WTC11 (cell line): ENCODE measurements at regions not wholly inside any gene's neighbourhood (a gene's known extent, or its start where the extent isn't known, plus 50 kb on each side); places are given as distances from the start of the nearest gene placed in this dataset.

ENCODE experiments used
- CTCF ChIP-seq: fragments of 200-600 bp; IDR thresholded peaks from 2 replicates; pipeline ENCODE4 v1.8.0; 2022; ENCODE audit warnings: antibody characterized with exemption
- FOXP4 ChIP-seq: sonication (generic); formaldehyde crosslinking; IDR thresholded peaks from 2 replicates; pipeline ENCODE4 v1.8.0; 2022; ENCODE audit warnings: mild to moderate bottlenecking, missing genetic modification reagents
- JUN ChIP-seq: sonication (generic); formaldehyde crosslinking; IDR thresholded peaks from 2 replicates; pipeline ENCODE4 v1.8.0; 2023; ENCODE audit warnings: mild to moderate bottlenecking, missing genetic modification reagents
- ZNF423 ChIP-seq: fragments of 250-450 bp; sonication (Bioruptor Pico); IDR thresholded peaks from 2 replicates; pipeline ENCODE4 v2.1.2; 2022; ENCODE audit warnings: mild to moderate bottlenecking, moderate library complexity
- TF ChIP-seq, protein P1 (sequence below): sonication (generic); formaldehyde crosslinking; IDR thresholded peaks from 2 replicates; pipeline ENCODE4 v1.8.0; 2022; ENCODE audit warnings: mild to moderate bottlenecking, missing genetic modification reagents
- TF ChIP-seq, protein P2 (sequence below): sonication (generic); formaldehyde crosslinking; IDR thresholded peaks from 2 replicates; pipeline ENCODE4 v1.8.1; 2022; ENCODE audit warnings: low read depth, missing genetic modification reagents, borderline replicate concordance
- TF ChIP-seq, protein P3 (sequence below): sonication (generic); formaldehyde crosslinking; IDR thresholded peaks from 2 replicates; pipeline ENCODE4 v1.8.0; 2022; ENCODE audit warnings: mild to moderate bottlenecking, missing genetic modification reagents

DNA sequence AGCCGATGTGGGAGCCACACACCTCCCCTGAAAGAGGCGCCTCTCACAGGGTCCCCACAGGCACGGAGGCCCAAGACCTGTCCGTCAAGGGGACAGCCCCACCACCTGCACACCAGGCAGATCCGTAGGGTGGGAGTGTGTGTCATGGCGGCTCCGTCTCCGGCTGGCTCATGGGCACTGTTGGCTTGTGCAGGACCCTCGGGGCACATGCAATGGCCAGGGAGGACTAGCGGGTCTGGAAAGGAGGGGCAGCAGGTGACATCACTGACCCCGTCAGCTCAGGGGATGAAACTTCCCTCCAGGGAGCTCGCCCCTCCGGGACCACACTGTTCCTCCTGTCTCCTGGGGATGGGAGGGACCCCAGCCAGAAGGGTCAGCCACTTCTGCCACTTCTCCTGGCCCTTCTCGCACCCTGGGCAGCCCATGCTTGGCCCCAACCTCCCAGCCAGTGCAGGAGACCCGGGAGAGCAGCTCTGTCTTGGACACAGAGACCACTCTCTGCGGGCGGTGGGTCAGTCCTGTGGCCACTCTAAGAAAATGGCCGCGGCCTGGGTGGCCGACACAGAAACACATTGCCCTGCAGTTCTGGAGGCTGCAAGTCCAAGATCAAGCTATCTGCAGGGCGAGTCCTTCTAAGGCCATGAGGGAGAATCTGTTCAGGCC lies 75.1 kb upstream of the TWIST2 start:
- no peak for TF ChIP-seq CTCF
- TF ChIP-seq, protein P1, sequence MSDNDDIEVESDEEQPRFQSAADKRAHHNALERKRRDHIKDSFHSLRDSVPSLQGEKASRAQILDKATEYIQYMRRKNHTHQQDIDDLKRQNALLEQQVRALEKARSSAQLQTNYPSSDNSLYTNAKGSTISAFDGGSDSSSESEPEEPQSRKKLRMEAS (CRISPR knock-in tag): no peak
- TF ChIP-seq, protein P2, sequence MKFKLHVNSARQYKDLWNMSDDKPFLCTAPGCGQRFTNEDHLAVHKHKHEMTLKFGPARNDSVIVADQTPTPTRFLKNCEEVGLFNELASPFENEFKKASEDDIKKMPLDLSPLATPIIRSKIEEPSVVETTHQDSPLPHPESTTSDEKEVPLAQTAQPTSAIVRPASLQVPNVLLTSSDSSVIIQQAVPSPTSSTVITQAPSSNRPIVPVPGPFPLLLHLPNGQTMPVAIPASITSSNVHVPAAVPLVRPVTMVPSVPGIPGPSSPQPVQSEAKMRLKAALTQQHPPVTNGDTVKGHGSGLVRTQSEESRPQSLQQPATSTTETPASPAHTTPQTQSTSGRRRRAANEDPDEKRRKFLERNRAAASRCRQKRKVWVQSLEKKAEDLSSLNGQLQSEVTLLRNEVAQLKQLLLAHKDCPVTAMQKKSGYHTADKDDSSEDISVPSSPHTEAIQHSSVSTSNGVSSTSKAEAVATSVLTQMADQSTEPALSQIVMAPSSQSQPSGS (CRISPR knock-in tag): no peak
- no peak for TF ChIP-seq JUN (CRISPR knock-in tag)
- no peak for TF ChIP-seq ZNF423
- no peak for TF ChIP-seq FOXP4 (CRISPR knock-in tag)
- TF ChIP-seq, protein P3, sequence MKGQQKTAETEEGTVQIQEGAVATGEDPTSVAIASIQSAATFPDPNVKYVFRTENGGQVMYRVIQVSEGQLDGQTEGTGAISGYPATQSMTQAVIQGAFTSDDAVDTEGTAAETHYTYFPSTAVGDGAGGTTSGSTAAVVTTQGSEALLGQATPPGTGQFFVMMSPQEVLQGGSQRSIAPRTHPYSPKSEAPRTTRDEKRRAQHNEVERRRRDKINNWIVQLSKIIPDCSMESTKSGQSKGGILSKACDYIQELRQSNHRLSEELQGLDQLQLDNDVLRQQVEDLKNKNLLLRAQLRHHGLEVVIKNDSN: no peak
